NCI-H146 treated with DMSO at 0.1 percent for 48 hours (cell line): ENCODE measurements at regions not wholly inside any gene's neighbourhood (a gene's known extent, or its start where the extent isn't known, plus 50 kb on each side); places are given as distances from the start of the nearest gene placed in this dataset.

Experiments used
- DNase-seq: peaks from one replicate; lab custom pipeline; 2025; ENCODE audit not compliant: unreplicated experiment; lab: John Stamatoyannopoulos, UW

GRCh38 chr14:105839425-105840265 lies 313.3 kb downstream of the TMEM121 start:
- no peak for DNase-seq

GRCh38 chr14:105840266-105841021 lies 314.1 kb downstream of the TMEM121 start:
- DNase-seq, result no peak

- peak; percentile 5 for DNase-seq
These were observed 314.9 kb downstream of the TMEM121 start for GRCh38 chr14:105841022-105842009.

- no peak for DNase-seq
These were observed 315.7 kb downstream of the TMEM121 start for GRCh38 chr14:105842105-105842504.

GRCh38 chr14:105843444-105844046 lies 317.2 kb downstream of the TMEM121 start:
- DNase-seq, result no peak

- no peak for DNase-seq
These were observed 317.8 kb downstream of the TMEM121 start for GRCh38 chr14:105844047-105844630.

GRCh38 chr14:105844810-105845724 lies 318.7 kb downstream of the TMEM121 start:
- no peak for DNase-seq

- no peak for DNase-seq
These were observed 319.4 kb downstream of the TMEM121 start for GRCh38 chr14:105845725-105846309.

GRCh38 chr14:105846312-105846711 lies 319.9 kb downstream of the TMEM121 start:
- no peak for DNase-seq

GRCh38 chr14:105847400-105847799 lies 321.0 kb downstream of the TMEM121 start:
- DNase-seq, result no peak

- no peak for DNase-seq
These were observed 322.2 kb downstream of the TMEM121 start for GRCh38 chr14:105848570-105848969.

- DNase-seq, result no peak
These were observed 323.7 kb downstream of the TMEM121 start for GRCh38 chr14:105849933-105850626.

- DNase-seq, result no peak
These were observed 324.6 kb downstream of the TMEM121 start for GRCh38 chr14:105850853-105851581.

- DNase-seq, result no peak
These were observed 325.5 kb downstream of the TMEM121 start for GRCh38 chr14:105851716-105852377.

GRCh38 chr14:105852378-105853088 lies 326.1 kb downstream of the TMEM121 start:
- DNase-seq, result peak; percentile 12
